AG04449 (cell line): ENCODE measurements at regions not wholly inside any gene's neighbourhood (a gene's known extent, or its start where the extent isn't known, plus 50 kb on each side); places are given as distances from the start of the nearest gene placed in this dataset.

Source experiments
- CTCF ChIA-PET: fragments of 350-600 bp; formaldehyde crosslinking; extraction: SDS; loops from one replicate; lab custom pipeline; 2021; ENCODE audit warnings: antibody characterized with exemption; lab: Yijun Ruan, JAX
- POLR2A ChIA-PET: fragments of 400-600, 350-600 bp; formaldehyde crosslinking; extraction: SDS; loops from one replicate; lab custom pipeline; 2020; ENCODE audit warnings: antibody characterized with exemption, inconsistent platforms; lab: Yijun Ruan, JAX
- DNase-seq: peaks from one replicate; pipeline ENCODE4 v3.0.0-alpha.2; 2010; ENCODE audit warnings: low read depth, low spot score
- H3K4me3 ChIP-seq: 2 replicates; pipeline ENCODE4 v1.5.1; 2011; ENCODE audit warnings: low read depth, mild to moderate bottlenecking, control low read depth, low read length
- CTCF ChIP-seq: IDR thresholded peaks from one replicate; pipeline ENCODE4 v1.5.1; 2011; ENCODE audit warnings: mild to moderate bottlenecking, moderate library complexity, low read length, control low read depth, inconsistent platforms; ENCODE audit not compliant: insufficient read depth; ENCODE audit errors: missing control alignments

GRCh38 chr4:181193131-181193930, 1049.9 kb upstream of the TENM3 start:
- no peak for DNase-seq
- CTCF ChIA-PET, result no interaction called here
- TF ChIP-seq CTCF, result no peak
- H3K4me3 ChIP-seq, result no peak overlapping the region
- POLR2A ChIA-PET, result no interaction called here

GRCh38 chr4:181194096-181194495, 1049.1 kb upstream of the TENM3 start:
- ChIA-PET CTCF (no interaction called here), POLR2A (no interaction called here)
- DNase-seq, result no peak
- no peak overlapping the region for H3K4me3 ChIP-seq
- no peak for TF ChIP-seq CTCF

- no peak overlapping the region for H3K4me3 ChIP-seq
- CTCF ChIA-PET, result no interaction called here
- TF ChIP-seq CTCF, result no peak
- POLR2A ChIA-PET, result no interaction called here
- no peak for DNase-seq
Measured at GRCh38 chr4:181200076-181200475, 1043.1 kb upstream of the TENM3 start.

GRCh38 chr4:181202240-181202639, 1041.0 kb upstream of the TENM3 start:
- TF ChIP-seq CTCF, result no peak
- CTCF ChIA-PET, result no interaction called here
- no peak for DNase-seq
- POLR2A ChIA-PET, result no interaction called here
- no peak overlapping the region for H3K4me3 ChIP-seq

GRCh38 chr4:181204109-181204508, 1039.1 kb upstream of the TENM3 start:
- no peak overlapping the region for H3K4me3 ChIP-seq
- DNase-seq, result no peak
- no peak for TF ChIP-seq CTCF
- ChIA-PET POLR2A (no interaction called here), CTCF (no interaction called here)

GRCh38 chr4:181213551-181213950, 1029.7 kb upstream of the TENM3 start:
- no peak for DNase-seq
- POLR2A ChIA-PET, result no interaction called here
- H3K4me3 ChIP-seq, result no peak overlapping the region
- TF ChIP-seq CTCF, result no peak
- CTCF ChIA-PET, result no interaction called here
